ENCODE measurements at regions not wholly inside any gene's neighbourhood (a gene's known extent, or its start where the extent isn't known, plus 50 kb on each side); places are given as distances from the start of the nearest gene placed in this dataset.

GRCh38 chr3:181823716-181824115 lies 112.0 kb downstream of the SOX2 start (continued):
- TF ChIP-seq IRF3 (IDR thresholded peaks at IDR 0.05; ENCODE audit: low read depth, low read length), result no peak
- TF ChIP-seq TCF12 (IDR thresholded peaks at IDR 0.05), result no peak
- no peak for TF ChIP-seq EP300 (IDR thresholded peaks at IDR 0.05; ENCODE audit: borderline replicate concordance in 1 of 2, low read depth in 1 of 2, low read length in 1 of 2)
- TF ChIP-seq GABPA (IDR thresholded peaks at IDR 0.05; ENCODE audit: low read depth), result no peak
- no peak for TF ChIP-seq PBX3 (IDR thresholded peaks at IDR 0.05)

- no peaks in the 10 kb centered on the region for H3K36me3 ChIP-seq (replicated peaks in 1 of 2; ENCODE audit: control insufficient read depth in 1 of 2, insufficient read depth in 2 of 2, low read length in 1 of 2)
- CTCF ChIA-PET, result interaction anchor here (0.6 kb wide), 1 partner anchor 24 kb away, joined by 4 read pairs; no protein-coding TSS in a partner anchor
- no peak overlapping the region for H2AFZ ChIP-seq (ENCODE audit: low read depth)
- 80% methylated on average over 10 of the region's 10 CpGs for WGBS (ENCODE audit: low lambda C conversion rate)
- no peak overlapping the region for H3K4me2 ChIP-seq
- no peak overlapping the region for H3K9ac ChIP-seq
- no peaks in the 10 kb centered on the region for H3F3A ChIP-seq (replicated peaks; ENCODE audit: insufficient read depth)
- no peaks in the 10 kb centered on the region for H4K20me1 ChIP-seq (ENCODE audit: insufficient read depth)
- no peaks in the 10 kb centered on the region for H3K4me1 ChIP-seq (ENCODE audit: control insufficient read depth in 1 of 2, insufficient read depth in 2 of 2, low read depth in 1 of 2, low read length in 1 of 2)
- H3K9me3 ChIP-seq, result no peaks in the 10 kb centered on the region
- no peaks in the 10 kb centered on the region for H3K9me2 ChIP-seq
- H3K79me2 ChIP-seq (ENCODE audit: insufficient read depth), result no peaks in the 10 kb centered on the region
- H3K4me3 ChIP-seq (ENCODE audit: low read depth in 2 of 2, low read length in 1 of 2), result no peak overlapping the region
- H3K27ac ChIP-seq (ENCODE audit: low read depth in 2 of 2, low read length in 1 of 2), result no peak overlapping the region
- POLR2A ChIA-PET, result no interaction called here
- no peaks in the 10 kb centered on the region for H3K27me3 ChIP-seq (ENCODE audit: insufficient read depth)
- no peak for DNase-seq
- TF ChIP-seq IRF3 (IDR thresholded peaks at IDR 0.05; ENCODE audit: low read depth, low read length) (no peak), RFX5 (IDR thresholded peaks at IDR 0.05; ENCODE audit: low read length) (no peak), SMC3 (IDR thresholded peaks at IDR 0.05; ENCODE audit: low read depth, low read length) (no peak), YY1 (IDR thresholded peaks at IDR 0.05; ENCODE audit: low read depth) (no peak), NFIC (IDR thresholded peaks at IDR 0.05; ENCODE audit: borderline replicate concordance) (no peak), RXRA (IDR thresholded peaks at IDR 0.05; ENCODE audit: borderline replicate concordance, low read depth) (no peak), MAX (IDR thresholded peaks at IDR 0.05; ENCODE audit: low read depth) (no peak), CTCF (IDR thresholded peaks at IDR 0.05) (no peak), USF1 (IDR thresholded peaks at IDR 0.05; ENCODE audit: borderline replicate concordance, low read depth) (no peak), TCF12 (IDR thresholded peaks at IDR 0.05) (no peak), USF2 (IDR thresholded peaks at IDR 0.05; ENCODE audit: borderline replicate concordance, low read depth, low read length) (no peak), PBX3 (IDR thresholded peaks at IDR 0.05) (no peak), FOXM1 (IDR thresholded peaks at IDR 0.05; ENCODE audit: low read depth) (no peak), REST (IDR thresholded peaks at IDR 0.05; ENCODE audit: low read depth, low read length) (no peak), TAF1 (IDR thresholded peaks at IDR 0.05; ENCODE audit: borderline replicate concordance, low read depth, low read length) (no peak), EZH2phosphoT487 (IDR thresholded peaks at IDR 0.05; ENCODE audit: borderline replicate concordance, low read depth) (no peak)
Observed at GRCh38 chr3:181824961-181825360, 113.2 kb downstream of the SOX2 start.

All from SK-N-SH (cell line).